Hepatocyte (in vitro differentiated cells): ENCODE measurements at regions not wholly inside any gene's neighbourhood (a gene's known extent, or its start where the extent isn't known, plus 50 kb on each side); places are given as distances from the start of the nearest gene placed in this dataset.

Experiments
- EZH2 ChIP-seq: fragments of 200-600 bp; sonication (generic); IDR thresholded peaks from 2 replicates; pipeline ENCODE4 v1.6.1; 2016; ENCODE audit warnings: antibody characterized with exemption, mild to moderate bottlenecking, borderline replicate concordance
- EZH2phosphoT487 ChIP-seq: fragments of 200-600 bp; sonication (generic); IDR thresholded peaks from one replicate; pipeline ENCODE4 v1.6.1; 2018; ENCODE audit warnings: antibody characterized with exemption, mild to moderate bottlenecking, low read depth, moderate library complexity; ENCODE audit not compliant: unreplicated experiment, severe bottlenecking
- TF ChIP-seq, protein P1 (sequence below): fragments of 200-600 bp; sonication (generic); IDR thresholded peaks from 2 replicates; pipeline ENCODE4 v1.5.1; 2016; ENCODE audit warnings: antibody characterized with exemption, mild to moderate bottlenecking; ENCODE audit not compliant: poor library complexity

DNA sequence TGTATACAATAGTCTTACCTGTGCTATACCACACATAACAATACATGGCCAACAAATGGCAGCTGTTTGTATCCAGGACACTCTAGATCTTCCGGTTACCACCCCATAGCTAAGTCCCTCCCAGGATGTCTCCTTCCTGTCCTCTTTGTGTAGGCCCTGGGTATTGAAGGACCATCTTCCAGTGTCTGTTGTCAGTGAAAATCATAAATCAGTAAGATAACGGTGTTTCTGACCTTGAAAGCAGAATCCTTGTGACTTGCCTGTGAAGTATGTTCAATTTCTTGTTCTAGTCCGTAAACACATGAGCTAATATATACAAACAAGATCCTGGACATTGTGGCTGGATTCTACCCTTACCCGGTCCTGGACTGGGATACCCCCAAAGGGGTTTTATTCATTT, 462.8 kb downstream of the NTRK3 start:
- TF ChIP-seq, protein P1, sequence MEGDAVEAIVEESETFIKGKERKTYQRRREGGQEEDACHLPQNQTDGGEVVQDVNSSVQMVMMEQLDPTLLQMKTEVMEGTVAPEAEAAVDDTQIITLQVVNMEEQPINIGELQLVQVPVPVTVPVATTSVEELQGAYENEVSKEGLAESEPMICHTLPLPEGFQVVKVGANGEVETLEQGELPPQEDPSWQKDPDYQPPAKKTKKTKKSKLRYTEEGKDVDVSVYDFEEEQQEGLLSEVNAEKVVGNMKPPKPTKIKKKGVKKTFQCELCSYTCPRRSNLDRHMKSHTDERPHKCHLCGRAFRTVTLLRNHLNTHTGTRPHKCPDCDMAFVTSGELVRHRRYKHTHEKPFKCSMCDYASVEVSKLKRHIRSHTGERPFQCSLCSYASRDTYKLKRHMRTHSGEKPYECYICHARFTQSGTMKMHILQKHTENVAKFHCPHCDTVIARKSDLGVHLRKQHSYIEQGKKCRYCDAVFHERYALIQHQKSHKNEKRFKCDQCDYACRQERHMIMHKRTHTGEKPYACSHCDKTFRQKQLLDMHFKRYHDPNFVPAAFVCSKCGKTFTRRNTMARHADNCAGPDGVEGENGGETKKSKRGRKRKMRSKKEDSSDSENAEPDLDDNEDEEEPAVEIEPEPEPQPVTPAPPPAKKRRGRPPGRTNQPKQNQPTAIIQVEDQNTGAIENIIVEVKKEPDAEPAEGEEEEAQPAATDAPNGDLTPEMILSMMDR = no peak
- TF ChIP-seq EZH2 (no peak), EZH2phosphoT487 (no peak)
